Sigmoid colon (tissue), 6 donors: ENCODE measurements at regions not wholly inside any gene's neighbourhood (a gene's known extent, or its start where the extent isn't known, plus 50 kb on each side); places are given as distances from the start of the nearest gene placed in this dataset.

Experiments
- DNase-seq: peaks from one replicate; pipeline ENCODE4 v3.0.0-alpha.2; 2019
- H3K27ac ChIP-seq, 4 donors: fragments of 200-600 bp; sonication (generic); one replicate each; pipeline ENCODE4 v1.5.1; 2016 to 2019; ENCODE audit warnings: mild to moderate bottlenecking in 1 of 4
- H3K27me3 ChIP-seq, 3 donors: fragments of 200-600 bp; sonication (generic); one replicate each; pipeline ENCODE4 v1.5.1; 2019; ENCODE audit warnings: mild to moderate bottlenecking in 1 of 3
- H3K36me3 ChIP-seq, 4 donors: fragments of 200-600 bp; sonication (generic); one replicate each; pipeline ENCODE4 v1.5.1; 2016 to 2019
- H3K4me1 ChIP-seq, 4 donors: fragments of 200-600 bp; sonication (generic); one replicate each; pipeline ENCODE4 v1.5.1; 2017 to 2019
- H3K4me3 ChIP-seq, 4 donors: fragments of 200-600 bp; sonication (generic); one replicate each; pipeline ENCODE4 v1.5.1; 2017 to 2019; ENCODE audit warnings: mild to moderate bottlenecking in 2 of 4, moderate library complexity in 1 of 4
- H3K9me3 ChIP-seq, 4 donors: fragments of 200-600 bp in 3 of 4; sonication (generic) in 3 of 4; one replicate each; pipeline versions ENCODE4 v1.5.1 to v1.6.1; 2013 to 2019
- CTCF ChIP-seq, 4 experiments: fragments of 450-650 bp in 3 of 4; fragments of 200-600 bp in 1 of 4; IDR thresholded peaks; one replicate each; pipeline ENCODE4 v1.5.1; 2016 to 2019; ENCODE audit warnings: antibody characterized with exemption in 4 of 4, mild to moderate bottlenecking in 3 of 4, moderate library complexity in 2 of 4
- EP300 ChIP-seq, 4 donors: sonication (generic); formaldehyde crosslinking; IDR thresholded peaks; one replicate each; pipeline ENCODE4 v1.6.1; 2017; ENCODE audit warnings: antibody characterized with exemption in 4 of 4
- POLR2A ChIP-seq, 2 donors: fragments of 450-650 bp; IDR thresholded peaks; one replicate each; pipeline ENCODE4 v1.6.1; 2016; ENCODE audit warnings: antibody characterized with exemption in 2 of 2, mild to moderate bottlenecking in 2 of 2, moderate library complexity in 2 of 2
- POLR2AphosphoS5 ChIP-seq, 4 donors: sonication (generic); formaldehyde crosslinking; IDR thresholded peaks; one replicate each; pipeline ENCODE4 v1.6.1; 2017; ENCODE audit warnings: antibody characterized with exemption in 4 of 4
- WGBS, 2 donors: extraction: QIAGEN DNeasy Blood & Tissue Kit; methylation state at CpG; one replicate each; pipeline ENCODE4 v1.1.7; 2013; 5-methylcytosine and 5-hydroxymethylcytosine counted together
- intact Hi-C: fragments of 100-400 bp; cut with DNase I; formaldehyde crosslinking; loops from one replicate; pipeline ENCODE4 v1.15.1; 2023
- donor health status: healthy with polysubstance abuse.
- donor health status: healthy.

DNA sequence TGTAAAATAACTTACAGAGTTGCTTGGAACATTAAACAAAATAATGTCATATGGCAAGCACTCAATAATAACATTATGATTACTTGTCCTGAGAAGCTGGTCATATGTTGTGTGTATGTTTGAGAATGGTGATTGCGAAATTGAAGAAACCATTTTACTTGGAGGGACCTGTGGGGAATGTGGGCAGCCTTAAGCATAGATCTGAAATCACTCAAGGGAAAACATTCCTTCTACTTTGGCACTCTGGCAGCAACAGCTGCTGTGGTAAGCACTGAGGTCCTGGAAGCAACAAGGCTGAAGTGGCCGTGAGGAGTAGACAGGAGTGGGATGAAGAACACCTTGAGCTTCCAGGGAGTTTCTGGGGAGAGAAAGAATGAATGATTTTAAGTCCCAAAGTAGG is 165.4 kb upstream of the ADAMTS5 start:
- TF ChIP-seq CTCF (IDR thresholded peaks at IDR 0.05) = no peak
- TF ChIP-seq EP300 (IDR thresholded peaks at IDR 0.05) = no peak
- no peak overlapping the region for H3K27ac ChIP-seq
- intact Hi-C loops = no loop called here
- no peaks in the 10 kb centered on the region for H3K9me3 ChIP-seq
- H3K36me3 ChIP-seq = no peaks in the 10 kb centered on the region
- DNase-seq = no peak
- H3K4me1 ChIP-seq = no peaks in the 10 kb centered on the region
- no peak overlapping the region for H3K4me3 ChIP-seq
- no peaks in the 10 kb centered on the region for H3K27me3 ChIP-seq
- WGBS, 2 donors = 78 to 84% methylated on average over 2 of the region's 2 CpGs

GRCh38 chr21:27130154-27130553 is 163.3 kb upstream of the ADAMTS5 start:
- H3K27me3 ChIP-seq = no peaks in the 10 kb centered on the region

GRCh38 chr21:27129694-27130093 is 162.8 kb upstream of the ADAMTS5 start:
- intact Hi-C loops = no loop called here

More at GRCh38 chr21:27130154-27130553, 163.3 kb upstream of the ADAMTS5 start:
- DNase-seq = no peak
- WGBS, 2 donors = 85 to 87% methylated on average over 3 of the region's 3 CpGs
- Histone ChIP-seq H3K4me1 (no peaks in the 10 kb centered on the region), H3K9me3 (no peaks in the 10 kb centered on the region), H3K27ac (no peak overlapping the region), H3K36me3 (no peaks in the 10 kb centered on the region), H3K4me3 (no peak overlapping the region)
- intact Hi-C loops = no loop called here
- TF ChIP-seq POLR2AphosphoS5 (IDR thresholded peaks at IDR 0.05) = no peak
- no peak for TF ChIP-seq POLR2A (IDR thresholded peaks at IDR 0.05)
- no peak for TF ChIP-seq CTCF (IDR thresholded peaks at IDR 0.05)
- no peak for TF ChIP-seq EP300 (IDR thresholded peaks at IDR 0.05)

GRCh38 chr21:27129215-27129614 is 162.3 kb upstream of the ADAMTS5 start:
- Histone ChIP-seq H3K27ac (no peak overlapping the region), H3K9me3 (no peaks in the 10 kb centered on the region), H3K27me3 (no peaks in the 10 kb centered on the region), H3K4me3 (no peak overlapping the region), H3K36me3 (no peaks in the 10 kb centered on the region), H3K4me1 (no peaks in the 10 kb centered on the region)
- no peak for DNase-seq
- TF ChIP-seq POLR2AphosphoS5 (IDR thresholded peaks at IDR 0.05) (no peak), EP300 (IDR thresholded peaks at IDR 0.05) (no peak), CTCF (IDR thresholded peaks at IDR 0.05) (no peak), POLR2A (IDR thresholded peaks at IDR 0.05) (no peak)
- WGBS, 2 donors = 69 to 77% methylated on average over 1 of the region's 1 CpG
- intact Hi-C loops = no loop called here

More at GRCh38 chr21:27129694-27130093, 162.8 kb upstream of the ADAMTS5 start:
- no peaks in the 10 kb centered on the region for H3K9me3 ChIP-seq
- no peak overlapping the region for H3K4me3 ChIP-seq
- H3K27ac ChIP-seq = no peak overlapping the region
- no peaks in the 10 kb centered on the region for H3K36me3 ChIP-seq
- no peaks in the 10 kb centered on the region for H3K27me3 ChIP-seq
- no peaks in the 10 kb centered on the region for H3K4me1 ChIP-seq
- DNase-seq = no peak
- TF ChIP-seq POLR2A (IDR thresholded peaks at IDR 0.05) (no peak), EP300 (IDR thresholded peaks at IDR 0.05) (no peak), CTCF (IDR thresholded peaks at IDR 0.05) (no peak), POLR2AphosphoS5 (IDR thresholded peaks at IDR 0.05) (no peak)

GRCh38 chr21:27126140-27126539 is 159.3 kb upstream of the ADAMTS5 start:
- 72 to 83% methylated on average over 4 of the region's 4 CpGs for WGBS, 2 donors
- Histone ChIP-seq H3K27ac (no peak overlapping the region), H3K27me3 (no peaks in the 10 kb centered on the region), H3K9me3 (no peaks in the 10 kb centered on the region), H3K36me3 (no peaks in the 10 kb centered on the region), H3K4me3 (no peak overlapping the region), H3K4me1 (no peaks in the 10 kb centered on the region)
- TF ChIP-seq EP300 (IDR thresholded peaks at IDR 0.05) (no peak), POLR2A (IDR thresholded peaks at IDR 0.05) (no peak), CTCF (IDR thresholded peaks at IDR 0.05) (no peak), POLR2AphosphoS5 (IDR thresholded peaks at IDR 0.05) (no peak)
- no peak for DNase-seq
- intact Hi-C loops = no loop called here
